Fibroblast of lung (primary cell): ENCODE measurements at regions not wholly inside any gene's neighbourhood (a gene's known extent, or its start where the extent isn't known, plus 50 kb on each side); places are given as distances from the start of the nearest gene placed in this dataset.

Source experiments
- DNase-seq, 2 donors: peaks; one replicate each; pipeline versions ENCODE4 v3.0.0 to v3.0.0-alpha.2; 2010; ENCODE audit warnings: low read depth in 2 of 2
- H2AFZ ChIP-seq: 2 replicates; pipeline ENCODE4 v1.5.1; 2012; ENCODE audit warnings: low read length, control low read depth, inconsistent platforms
- H3K27ac ChIP-seq: 2 replicates; pipeline ENCODE4 v1.5.1; 2011; ENCODE audit warnings: low read length, control low read depth; ENCODE audit not compliant: insufficient read depth
- H3K27me3 ChIP-seq: 2 replicates; pipeline ENCODE4 v1.5.1; 2011; ENCODE audit warnings: mild to moderate bottlenecking, low read length; ENCODE audit not compliant: control insufficient read depth, insufficient read depth
- H3K36me3 ChIP-seq: 2 replicates; pipeline ENCODE4 v1.5.1; 2011; ENCODE audit warnings: low read length; ENCODE audit not compliant: control insufficient read depth, insufficient read depth
- H3K4me1 ChIP-seq: 2 replicates; pipeline ENCODE4 v1.5.1; 2011; ENCODE audit warnings: low read length; ENCODE audit not compliant: control insufficient read depth, insufficient read depth; ENCODE audit errors: extremely low read depth
- H3K4me2 ChIP-seq: 2 replicates; pipeline ENCODE4 v1.5.1; 2011; ENCODE audit warnings: low read length, control low read depth; ENCODE audit not compliant: insufficient read depth; ENCODE audit errors: extremely low read depth
- H3K4me3 ChIP-seq, 4 experiments: fragments of 200-600 bp in 1 of 4; sonication (generic) in 1 of 4; replicated peaks in 1 of 4; 2 replicates each; pipeline ENCODE4 v1.5.1; 2011 to 2016; ENCODE audit warnings: low read length in 4 of 4, low read depth in 3 of 4, mild to moderate bottlenecking in 3 of 4, control low read depth in 2 of 4, inconsistent platforms in 1 of 4, mixed read lengths in 1 of 4; ENCODE audit not compliant: insufficient read depth in 1 of 4; ENCODE audit errors: control extremely low read depth in 1 of 4
- H3K79me2 ChIP-seq: 2 replicates; pipeline ENCODE4 v1.5.1; 2012; ENCODE audit warnings: mild to moderate bottlenecking, low read length, inconsistent platforms; ENCODE audit not compliant: control insufficient read depth, insufficient read depth
- H3K9ac ChIP-seq: 2 replicates; pipeline ENCODE4 v1.5.1; 2011; ENCODE audit warnings: mild to moderate bottlenecking, low read length, control low read depth; ENCODE audit not compliant: insufficient read depth
- H3K9me3 ChIP-seq: 2 replicates; pipeline ENCODE4 v1.5.1; 2012; ENCODE audit warnings: low read depth, low read length; ENCODE audit not compliant: control insufficient read depth, insufficient read depth
- H4K20me1 ChIP-seq: 2 replicates; pipeline ENCODE4 v1.5.1; 2011; ENCODE audit warnings: low read length; ENCODE audit not compliant: control insufficient read depth, insufficient read depth; ENCODE audit errors: extremely low read depth
- EZH2 ChIP-seq: IDR thresholded peaks from 2 replicates; pipeline ENCODE4 v1.5.1; 2012; ENCODE audit warnings: low read length, control low read depth, mild to moderate bottlenecking; ENCODE audit errors: missing control alignments
- TF ChIP-seq, protein P1 (sequence below), 2 donors: IDR thresholded peaks in 1 of 2; conservative IDR thresholded peaks in 1 of 2; 1 replicate in 1 of 2; 2 replicates in 1 of 2; pipeline ENCODE4 v1.5.1; 2011 to 2012; ENCODE audit warnings: low read length in 2 of 2, control low read depth in 1 of 2, inconsistent platforms in 1 of 2, low read depth in 1 of 2, mild to moderate bottlenecking in 1 of 2

DNA sequence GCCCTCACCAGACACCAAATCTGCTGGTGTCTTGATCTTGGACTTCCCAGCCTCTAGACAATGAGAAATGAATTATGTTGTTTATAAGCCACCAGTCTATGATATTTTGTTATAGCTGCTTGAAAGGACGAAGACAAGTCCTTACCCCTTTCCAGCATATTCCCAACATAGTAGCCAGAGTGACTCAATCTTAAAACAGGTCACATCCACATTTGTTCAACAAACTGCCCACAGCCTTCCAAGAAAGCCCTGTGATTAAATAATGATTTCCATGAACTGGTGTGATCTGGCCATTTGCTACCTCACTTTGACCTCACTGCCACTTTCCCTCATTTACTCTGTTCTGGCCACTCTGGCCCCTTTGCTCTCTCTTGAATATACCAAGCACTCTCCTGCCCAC lies 193.7 kb upstream of the CFAP20DC start:
- Histone ChIP-seq H3K4me3 (no peak overlapping the region), H3K27me3 (no peaks in the 10 kb centered on the region), H3K4me2 (no peak overlapping the region), H4K20me1 (no peaks in the 10 kb centered on the region), H2AFZ (no peak overlapping the region), H3K36me3 (no peaks in the 10 kb centered on the region), H3K27ac (no peak overlapping the region), H3K9me3 (no peaks in the 10 kb centered on the region), H3K9ac (no peak overlapping the region), H3K4me1 (no peaks in the 10 kb centered on the region), H3K79me2 (no peaks in the 10 kb centered on the region)
- no peak for TF ChIP-seq EZH2
- TF ChIP-seq, protein P1, sequence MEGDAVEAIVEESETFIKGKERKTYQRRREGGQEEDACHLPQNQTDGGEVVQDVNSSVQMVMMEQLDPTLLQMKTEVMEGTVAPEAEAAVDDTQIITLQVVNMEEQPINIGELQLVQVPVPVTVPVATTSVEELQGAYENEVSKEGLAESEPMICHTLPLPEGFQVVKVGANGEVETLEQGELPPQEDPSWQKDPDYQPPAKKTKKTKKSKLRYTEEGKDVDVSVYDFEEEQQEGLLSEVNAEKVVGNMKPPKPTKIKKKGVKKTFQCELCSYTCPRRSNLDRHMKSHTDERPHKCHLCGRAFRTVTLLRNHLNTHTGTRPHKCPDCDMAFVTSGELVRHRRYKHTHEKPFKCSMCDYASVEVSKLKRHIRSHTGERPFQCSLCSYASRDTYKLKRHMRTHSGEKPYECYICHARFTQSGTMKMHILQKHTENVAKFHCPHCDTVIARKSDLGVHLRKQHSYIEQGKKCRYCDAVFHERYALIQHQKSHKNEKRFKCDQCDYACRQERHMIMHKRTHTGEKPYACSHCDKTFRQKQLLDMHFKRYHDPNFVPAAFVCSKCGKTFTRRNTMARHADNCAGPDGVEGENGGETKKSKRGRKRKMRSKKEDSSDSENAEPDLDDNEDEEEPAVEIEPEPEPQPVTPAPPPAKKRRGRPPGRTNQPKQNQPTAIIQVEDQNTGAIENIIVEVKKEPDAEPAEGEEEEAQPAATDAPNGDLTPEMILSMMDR (conservative IDR thresholded peaks at IDR 0.05 in 1 of 2, IDR thresholded peaks at IDR 0.05 in 1 of 2; ENCODE audit: low read depth in 1 of 2, low read length in 2 of 2) = no peak
- peak in 1 of 2 donors; percentile 65 for DNase-seq

DNA sequence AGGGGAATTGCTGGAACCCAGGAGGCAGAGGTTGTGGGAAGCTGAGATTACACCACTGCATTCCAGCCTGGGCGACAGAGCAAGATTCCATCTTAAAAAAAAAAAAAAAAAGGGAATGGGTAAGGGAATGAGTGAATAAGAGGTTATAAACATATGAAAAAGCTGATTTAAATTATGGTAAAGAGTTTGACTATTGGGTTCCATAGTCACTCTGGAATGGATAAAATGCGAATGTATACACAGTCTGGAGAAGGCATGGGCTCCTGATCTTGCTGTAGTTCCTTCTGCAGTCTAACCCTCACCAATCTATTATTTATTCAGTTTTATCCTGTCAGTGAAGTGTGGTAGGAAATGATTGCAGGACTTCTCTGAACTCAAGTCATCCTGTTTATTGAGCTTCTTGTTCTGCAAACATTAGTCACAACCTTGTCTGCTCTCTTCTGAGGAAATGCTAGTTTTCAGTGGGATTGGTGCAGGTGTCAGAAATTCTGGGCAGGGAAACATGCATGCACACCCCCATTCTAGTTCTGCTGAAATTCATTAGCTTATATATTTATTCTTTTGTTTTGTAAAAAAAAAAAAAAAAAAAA lies 190.9 kb upstream of the CFAP20DC start:
- Histone ChIP-seq H3K36me3 (no peaks in the 10 kb centered on the region), H3K4me3 (no peak overlapping the region), H3K9me3 (no peaks in the 10 kb centered on the region), H3K4me2 (no peak overlapping the region), H3K79me2 (no peaks in the 10 kb centered on the region), H3K4me1 (no peaks in the 10 kb centered on the region), H3K9ac (no peak overlapping the region), H4K20me1 (no peaks in the 10 kb centered on the region), H3K27me3 (no peaks in the 10 kb centered on the region), H3K27ac (no peak overlapping the region), H2AFZ (no peak overlapping the region)
- TF ChIP-seq EZH2 = no peak
- TF ChIP-seq, protein P1 (conservative IDR thresholded peaks at IDR 0.05 in 1 of 2, IDR thresholded peaks at IDR 0.05 in 1 of 2; ENCODE audit: low read depth in 1 of 2, low read length in 2 of 2) = no peak
- peak in 1 of 2 donors; percentile 35 for DNase-seq

DNA sequence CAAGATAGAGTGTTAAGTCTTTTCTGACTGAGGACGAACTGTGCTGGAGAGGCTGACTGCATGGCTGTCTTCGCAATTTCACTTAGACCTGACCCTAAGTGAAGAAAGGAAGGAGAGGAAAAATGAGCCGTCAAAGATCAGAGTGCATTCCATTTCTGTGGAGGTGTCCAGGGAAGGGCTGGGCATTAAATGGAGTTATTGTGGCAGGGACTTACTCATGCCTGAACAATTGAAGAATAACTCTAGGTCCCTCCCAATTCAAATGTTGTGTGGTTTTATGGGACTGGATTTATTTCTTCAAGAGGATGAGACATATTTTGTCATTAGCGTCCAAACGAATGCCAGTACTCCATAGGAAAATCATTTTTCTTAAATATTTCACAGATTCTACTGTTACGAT lies 187.3 kb upstream of the CFAP20DC start:
- Histone ChIP-seq H3K4me2 (no peak overlapping the region), H3K79me2 (no peaks in the 10 kb centered on the region), H3K4me1 (no peaks in the 10 kb centered on the region), H3K36me3 (no peaks in the 10 kb centered on the region), H4K20me1 (no peaks in the 10 kb centered on the region), H3K4me3 (no peak overlapping the region), H3K9ac (no peak overlapping the region), H3K27ac (no peak overlapping the region), H3K9me3 (no peaks in the 10 kb centered on the region), H2AFZ (no peak overlapping the region), H3K27me3 (no peaks in the 10 kb centered on the region)
- no peak for TF ChIP-seq EZH2
- TF ChIP-seq, protein P1 (conservative IDR thresholded peaks at IDR 0.05 in 1 of 2, IDR thresholded peaks at IDR 0.05 in 1 of 2; ENCODE audit: low read depth in 1 of 2, low read length in 2 of 2) = no peak
- DNase-seq = peak in 1 of 2 donors; percentile 89
